Brain microvascular endothelial cell (primary cell): ENCODE measurements at regions not wholly inside any gene's neighbourhood (a gene's known extent, or its start where the extent isn't known, plus 50 kb on each side); places are given as distances from the start of the nearest gene placed in this dataset.

Source experiments
- DNase-seq: peaks from one replicate; pipeline ENCODE4 v3.0.0-alpha.2; 2020
- H3K27ac ChIP-seq: fragments of 250-450 bp; sonication (Bioruptor Pico); 2 replicates; pipeline ENCODE4 v1.5.1; 2020; ENCODE audit warnings: mild to moderate bottlenecking, moderate library complexity
- H3K27me3 ChIP-seq: fragments of 250-450 bp; sonication (Bioruptor Pico); replicated peaks from 2 replicates; pipeline ENCODE4 v1.5.1; 2020; ENCODE audit warnings: mild to moderate bottlenecking
- H3K36me3 ChIP-seq: fragments of 250-450 bp; sonication (Bioruptor Pico); replicated peaks from 2 replicates; pipeline ENCODE4 v1.5.1; 2020; ENCODE audit warnings: mild to moderate bottlenecking
- H3K4me3 ChIP-seq: 2 replicates; pipeline ENCODE4 v1.5.1; 2011; ENCODE audit warnings: low read depth, mild to moderate bottlenecking, control low read depth, low read length, moderate library complexity
- in situ Hi-C: cut with HindIII; loops from 2 replicates; pipeline ENCODE4 v1.10.0; 2017; ENCODE audit warnings: low sequenced_read_pairs, low pct_ligation_motif_present
- TF ChIP-seq, protein P1 (sequence below): IDR thresholded peaks from 2 replicates; pipeline ENCODE4 v1.5.1; 2011; ENCODE audit warnings: low read depth, mild to moderate bottlenecking, moderate library complexity, low read length, control low read depth, inconsistent platforms; ENCODE audit errors: missing control alignments

- no peak overlapping the region for H3K4me3 ChIP-seq
- H3K36me3 ChIP-seq: no peaks in the 10 kb centered on the region
- DNase-seq: no peak
- TF ChIP-seq, protein P1, sequence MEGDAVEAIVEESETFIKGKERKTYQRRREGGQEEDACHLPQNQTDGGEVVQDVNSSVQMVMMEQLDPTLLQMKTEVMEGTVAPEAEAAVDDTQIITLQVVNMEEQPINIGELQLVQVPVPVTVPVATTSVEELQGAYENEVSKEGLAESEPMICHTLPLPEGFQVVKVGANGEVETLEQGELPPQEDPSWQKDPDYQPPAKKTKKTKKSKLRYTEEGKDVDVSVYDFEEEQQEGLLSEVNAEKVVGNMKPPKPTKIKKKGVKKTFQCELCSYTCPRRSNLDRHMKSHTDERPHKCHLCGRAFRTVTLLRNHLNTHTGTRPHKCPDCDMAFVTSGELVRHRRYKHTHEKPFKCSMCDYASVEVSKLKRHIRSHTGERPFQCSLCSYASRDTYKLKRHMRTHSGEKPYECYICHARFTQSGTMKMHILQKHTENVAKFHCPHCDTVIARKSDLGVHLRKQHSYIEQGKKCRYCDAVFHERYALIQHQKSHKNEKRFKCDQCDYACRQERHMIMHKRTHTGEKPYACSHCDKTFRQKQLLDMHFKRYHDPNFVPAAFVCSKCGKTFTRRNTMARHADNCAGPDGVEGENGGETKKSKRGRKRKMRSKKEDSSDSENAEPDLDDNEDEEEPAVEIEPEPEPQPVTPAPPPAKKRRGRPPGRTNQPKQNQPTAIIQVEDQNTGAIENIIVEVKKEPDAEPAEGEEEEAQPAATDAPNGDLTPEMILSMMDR: no peak
- in situ Hi-C loops: no loop called here
- H3K27ac ChIP-seq: no peak overlapping the region
- H3K27me3 ChIP-seq: peaks cover 49% of the 10 kb centered on the region
Observed at GRCh38 chr6:41420186-41420585, 84.8 kb downstream of the NCR2 start.

- Histone ChIP-seq H3K36me3 (no peaks in the 10 kb centered on the region), H3K4me3 (no peak overlapping the region), H3K27me3 (peaks cover 32% of the 10 kb centered on the region), H3K27ac (no peak overlapping the region)
- TF ChIP-seq, protein P1: no peak
- DNase-seq: no peak
- in situ Hi-C loops: no loop called here
Observed at GRCh38 chr6:41422161-41422560, 86.8 kb downstream of the NCR2 start.

DNA sequence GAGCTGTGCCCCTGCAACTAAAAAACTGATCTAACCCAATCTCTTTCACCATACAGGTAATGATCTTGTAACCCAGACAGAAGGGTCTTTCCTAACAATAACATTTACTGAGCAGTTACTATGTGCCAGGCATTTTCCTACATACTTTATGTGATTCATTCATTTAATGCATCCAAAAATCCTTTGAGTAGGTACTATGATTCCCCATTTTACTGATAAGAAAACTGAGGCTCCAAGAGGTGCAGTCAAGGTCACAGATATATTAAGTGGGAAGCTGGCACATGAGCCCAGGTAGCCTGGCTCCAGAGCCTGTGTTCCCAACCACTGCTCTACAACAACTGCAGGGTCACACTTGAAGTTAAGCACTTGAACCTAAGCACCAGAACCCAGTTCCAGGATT is 87.6 kb downstream of the NCR2 start:
- H3K4me3 ChIP-seq: no peak overlapping the region
- H3K36me3 ChIP-seq: no peaks in the 10 kb centered on the region
- DNase-seq: no peak
- H3K27ac ChIP-seq: no peak overlapping the region
- TF ChIP-seq, protein P1: no peak
- H3K27me3 ChIP-seq: peaks cover 23% of the 10 kb centered on the region
- in situ Hi-C loops: no loop called here

DNA sequence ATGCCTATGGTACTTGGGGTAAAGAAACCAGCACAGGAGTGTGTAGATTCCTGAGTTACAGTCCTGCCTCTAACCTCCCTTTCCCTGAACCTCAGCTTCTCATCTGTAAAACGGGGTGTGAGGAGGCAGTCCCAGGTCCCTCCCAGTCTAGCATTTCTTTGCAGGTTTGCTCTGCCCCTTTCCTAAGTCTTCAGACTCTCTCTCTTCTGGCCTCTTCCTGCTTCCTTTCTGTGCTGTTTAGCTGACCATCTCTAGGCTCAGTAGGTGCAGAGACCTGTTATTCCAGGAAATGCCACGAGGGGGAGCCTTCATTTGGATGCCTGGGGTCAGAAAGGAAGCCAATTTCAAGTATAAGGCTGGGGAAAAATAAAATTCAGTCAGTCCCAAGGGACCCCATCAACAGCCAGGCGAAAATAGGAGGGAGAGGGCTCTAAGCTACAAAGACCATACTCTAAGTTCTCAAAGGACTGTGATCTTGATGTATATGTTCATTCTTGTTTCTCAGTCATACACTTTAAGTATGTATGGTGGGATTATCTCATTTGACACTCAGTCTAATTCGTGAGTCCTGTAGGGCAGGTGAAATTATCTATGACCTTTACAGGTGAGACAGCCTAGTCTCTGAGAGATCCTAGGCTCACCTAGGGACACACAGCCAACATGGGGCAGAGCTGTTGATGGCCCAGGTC is 89.1 kb downstream of the NCR2 start:
- TF ChIP-seq, protein P1: peak; percentile 91
- in situ Hi-C loops: no loop called here
- Histone ChIP-seq H3K36me3 (no peaks in the 10 kb centered on the region), H3K27ac (no peak overlapping the region), H3K4me3 (no peak overlapping the region), H3K27me3 (peaks cover 13% of the 10 kb centered on the region)
- peak; percentile 85 for DNase-seq

DNA sequence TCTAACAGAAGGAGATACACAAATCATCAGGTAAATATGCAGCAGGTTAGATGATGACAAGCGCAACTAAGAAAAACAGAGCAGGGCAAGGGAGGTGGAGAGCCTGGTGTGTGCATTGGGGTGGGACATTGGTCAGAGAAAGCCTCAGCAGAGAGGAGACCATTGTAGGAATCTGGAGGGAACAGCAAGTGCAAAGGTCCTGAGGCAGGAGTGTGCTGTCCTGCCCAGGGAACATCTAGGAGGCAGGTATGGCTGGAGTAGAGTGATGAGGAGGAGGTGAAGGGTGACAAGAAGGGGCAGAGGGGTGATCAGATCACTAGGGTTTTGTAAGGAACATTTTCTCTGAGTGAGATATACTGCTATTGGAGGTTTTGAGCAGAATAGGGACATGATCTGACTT is 90.1 kb downstream of the NCR2 start:
- TF ChIP-seq, protein P1: no peak
- in situ Hi-C loops: no loop called here
- Histone ChIP-seq H3K27ac (no peak overlapping the region), H3K36me3 (no peaks in the 10 kb centered on the region), H3K4me3 (no peak overlapping the region), H3K27me3 (peaks cover 13% of the 10 kb centered on the region)
- DNase-seq: no peak

- in situ Hi-C loops: no loop called here
- TF ChIP-seq, protein P1: no peak
- DNase-seq: no peak
- peaks cover 8% of the 10 kb centered on the region for H3K27me3 ChIP-seq
- no peaks in the 10 kb centered on the region for H3K36me3 ChIP-seq
- H3K27ac ChIP-seq: no peak overlapping the region
- peak overlapping the region; percentile 15 for H3K4me3 ChIP-seq
Observed at GRCh38 chr6:41426438-41426851, 91.0 kb downstream of the NCR2 start.
